HS-5 (cell line): ENCODE measurements at regions not wholly inside any gene's neighbourhood (a gene's known extent, or its start where the extent isn't known, plus 50 kb on each side); places are given as distances from the start of the nearest gene placed in this dataset.

ENCODE experiments used
- DNase-seq: peaks from one replicate; pipeline ENCODE4 v3.0.0-alpha.2; 2012; ENCODE audit warnings: low read depth

DNA sequence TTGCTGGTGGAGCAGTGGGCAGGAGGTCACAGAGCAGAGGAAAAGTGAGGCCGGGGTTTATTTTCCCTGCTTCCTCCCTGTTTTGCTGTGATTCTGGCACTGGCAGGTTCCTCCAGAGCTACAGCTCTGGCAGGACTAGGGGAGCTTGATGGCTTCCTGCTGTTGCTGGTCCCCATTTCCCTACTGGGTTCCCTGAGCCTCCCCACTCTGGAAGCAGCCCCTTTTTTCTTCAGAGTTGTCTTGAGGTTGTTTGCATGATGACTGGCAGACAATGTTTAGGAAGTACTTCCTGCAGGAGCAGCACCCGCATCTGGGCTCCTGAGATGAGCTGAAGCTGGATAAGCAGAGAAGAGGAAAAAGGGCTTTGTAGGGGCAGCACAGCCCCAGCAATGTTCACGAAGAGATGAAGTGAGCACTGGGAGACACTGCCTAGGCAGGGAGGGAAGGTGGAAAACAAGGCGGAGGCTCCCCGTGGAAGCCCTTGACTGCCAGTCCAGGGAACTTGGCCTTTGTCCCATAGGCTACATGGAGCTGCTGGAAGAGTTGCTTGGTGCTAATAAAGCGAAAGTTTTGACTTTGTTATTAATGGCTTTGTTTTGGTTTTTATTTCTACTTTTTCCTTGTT lies 126.9 kb downstream of the SLC38A6 start:
- no peak for DNase-seq

DNA sequence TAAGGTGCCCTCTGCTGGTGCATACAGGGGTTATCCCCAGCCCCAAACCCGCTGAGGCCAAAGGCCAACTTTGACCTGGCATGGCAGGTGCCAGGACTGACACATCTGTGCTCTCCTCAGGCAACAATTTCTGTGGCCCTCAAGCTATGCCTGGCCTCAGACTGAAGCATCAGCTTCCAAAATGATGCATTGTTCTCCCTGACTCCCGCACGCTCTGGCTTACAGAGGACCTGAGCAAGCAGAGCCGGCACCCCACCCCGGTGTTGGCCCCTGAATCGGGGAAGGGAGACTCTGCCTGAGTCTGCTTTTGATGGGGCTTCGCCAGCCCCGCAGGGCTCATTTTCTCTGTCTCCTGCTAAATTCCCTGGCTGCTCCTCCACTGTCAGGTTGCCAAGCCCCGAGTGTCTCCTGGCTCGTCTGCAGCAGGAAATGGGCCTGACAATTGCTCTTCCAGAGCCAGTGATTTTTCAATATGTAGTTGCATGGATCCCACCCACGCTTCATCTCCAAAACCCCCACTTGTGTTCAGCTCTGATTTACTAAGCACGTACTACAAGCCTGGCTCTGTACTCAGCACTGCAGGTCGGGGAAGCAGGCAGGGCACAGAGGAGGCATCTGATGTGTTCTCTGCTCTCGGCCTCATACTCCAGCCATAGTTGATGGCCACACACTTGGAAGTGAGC lies 126.1 kb downstream of the SLC38A6 start:
- no peak for DNase-seq

- DNase-seq, result no peak
These were observed 125.4 kb downstream of the SLC38A6 start for GRCh38 chr14:61106271-61106958.

- DNase-seq, result no peak
These were observed 123.3 kb downstream of the SLC38A6 start for GRCh38 chr14:61104358-61104757.

DNA sequence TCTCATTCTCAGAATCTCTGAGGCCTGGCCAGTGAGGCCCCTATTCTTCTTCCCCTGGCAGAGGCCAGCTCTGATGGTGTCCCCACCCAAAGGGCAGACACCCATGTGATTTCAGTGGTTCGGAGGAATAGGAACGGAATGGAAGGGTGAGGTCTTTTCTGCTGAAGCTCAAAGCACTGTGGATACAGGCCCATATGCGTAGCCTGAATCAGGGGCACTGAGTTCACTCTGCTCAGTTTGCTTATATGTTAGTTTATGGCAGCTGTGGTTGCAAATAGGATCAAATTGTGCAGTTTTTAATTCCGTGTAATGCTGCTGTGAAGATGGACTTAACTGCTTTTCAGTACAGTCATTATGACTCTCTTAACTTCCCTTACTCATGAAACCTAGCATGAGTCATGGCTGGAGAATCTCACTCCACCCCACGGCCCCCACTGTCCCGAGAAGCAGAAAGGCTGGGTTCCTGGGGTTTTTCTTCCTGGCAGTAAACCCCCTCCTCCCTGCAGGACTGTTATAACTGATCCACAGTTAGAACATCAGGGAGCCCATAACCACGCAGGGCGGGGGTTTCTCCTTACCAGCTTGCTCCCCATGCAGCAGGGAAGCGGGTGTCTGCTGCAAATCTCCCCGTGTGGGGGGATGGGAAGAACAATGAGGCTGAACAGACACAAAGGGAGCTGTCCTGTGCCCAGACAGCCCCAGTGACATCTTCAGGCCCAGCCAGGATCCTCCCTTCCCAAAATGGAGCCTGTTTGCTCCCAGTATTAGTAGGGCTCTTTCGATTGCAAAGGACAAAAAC lies 122.7 kb downstream of the SLC38A6 start:
- peak; percentile 89 for DNase-seq

- no peak for DNase-seq
These were observed 121.8 kb downstream of the SLC38A6 start for GRCh38 chr14:61102549-61103466.
